GM21381 (cell line): ENCODE measurements at regions not wholly inside any gene's neighbourhood (a gene's known extent, or its start where the extent isn't known, plus 50 kb on each side); places are given as distances from the start of the nearest gene placed in this dataset.

Source experiments
- ATAC-seq: cut with Tn5 transposase; IDR thresholded peaks from one replicate; pipeline ENCODE4 v1.9.1; 2021; ENCODE audit warnings: mild to moderate bottlenecking, moderate library complexity; ENCODE audit not compliant: unreplicated experiment

- no peak for ATAC-seq
Measured at GRCh38 chr16:85419503-85420408, 193.4 kb upstream of the GSE1 start.

GRCh38 chr16:85420501-85421337 lies 192.4 kb upstream of the GSE1 start:
- ATAC-seq = no peak

GRCh38 chr16:85421338-85422195 lies 191.6 kb upstream of the GSE1 start:
- ATAC-seq = no peak

GRCh38 chr16:85422196-85422631 lies 190.9 kb upstream of the GSE1 start:
- ATAC-seq = no peak

GRCh38 chr16:85422632-85423550 lies 190.2 kb upstream of the GSE1 start:
- ATAC-seq = no peak

- ATAC-seq = no peak
Measured at GRCh38 chr16:85423631-85424030, 189.5 kb upstream of the GSE1 start.

- ATAC-seq = no peak
Measured at GRCh38 chr16:85424260-85425073, 188.7 kb upstream of the GSE1 start.

- no peak for ATAC-seq
Measured at GRCh38 chr16:85425074-85425662, 188.0 kb upstream of the GSE1 start.

GRCh38 chr16:85426806-85427205 lies 186.3 kb upstream of the GSE1 start:
- ATAC-seq = no peak

- ATAC-seq = no peak
Measured at GRCh38 chr16:85428168-85428898, 184.8 kb upstream of the GSE1 start.

GRCh38 chr16:85428899-85429775 lies 184.0 kb upstream of the GSE1 start:
- ATAC-seq = no peak

- ATAC-seq = no peak
Measured at GRCh38 chr16:85429776-85430522, 183.2 kb upstream of the GSE1 start.

- ATAC-seq = no peak
Measured at GRCh38 chr16:85430523-85431421, 182.3 kb upstream of the GSE1 start.

- ATAC-seq = no peak
Measured at GRCh38 chr16:85431431-85432124, 181.5 kb upstream of the GSE1 start.

- no peak for ATAC-seq
Measured at GRCh38 chr16:85432606-85433005, 180.5 kb upstream of the GSE1 start.
